HG03575 (cell line): ENCODE measurements at regions not wholly inside any gene's neighbourhood (a gene's known extent, or its start where the extent isn't known, plus 50 kb on each side); places are given as distances from the start of the nearest gene placed in this dataset.

Experiments
- ATAC-seq: cut with Tn5 transposase; IDR thresholded peaks from one replicate; pipeline ENCODE4 v1.9.1; 2021; ENCODE audit not compliant: unreplicated experiment, insufficient number of reproducible peaks, low FRiP score; ENCODE audit errors: extremely low read depth

DNA sequence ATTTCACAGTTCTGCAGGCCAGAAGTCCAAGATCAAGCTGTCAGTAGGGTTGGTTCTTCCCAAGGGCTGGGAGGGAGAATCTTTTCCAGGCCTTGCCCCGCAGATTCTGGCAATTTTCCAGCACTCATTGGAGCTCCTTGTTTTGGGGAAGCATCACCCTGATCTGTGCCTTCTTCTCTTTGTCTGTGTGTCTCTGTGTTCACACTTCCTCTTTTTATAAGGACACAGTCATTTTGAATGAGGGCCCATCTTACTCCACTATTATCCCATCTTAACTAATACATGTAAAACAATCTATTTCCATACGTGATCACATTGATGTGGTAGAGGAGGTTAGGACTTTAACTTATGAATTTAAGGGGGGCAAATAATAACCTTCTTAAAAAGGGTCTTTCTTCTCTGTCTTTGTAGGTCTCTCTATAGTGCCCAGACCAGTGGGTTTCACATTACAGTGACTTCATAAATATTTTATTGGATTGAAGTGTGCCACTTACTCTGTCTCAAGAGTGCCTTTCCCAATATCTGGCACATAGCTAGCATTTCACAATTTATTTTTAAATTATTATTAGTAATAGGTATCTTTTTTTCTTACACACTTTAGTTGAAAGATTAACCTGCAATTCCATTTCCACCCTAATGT, 68.9 kb upstream of the CBLN2 start:
- ATAC-seq: no peak

DNA sequence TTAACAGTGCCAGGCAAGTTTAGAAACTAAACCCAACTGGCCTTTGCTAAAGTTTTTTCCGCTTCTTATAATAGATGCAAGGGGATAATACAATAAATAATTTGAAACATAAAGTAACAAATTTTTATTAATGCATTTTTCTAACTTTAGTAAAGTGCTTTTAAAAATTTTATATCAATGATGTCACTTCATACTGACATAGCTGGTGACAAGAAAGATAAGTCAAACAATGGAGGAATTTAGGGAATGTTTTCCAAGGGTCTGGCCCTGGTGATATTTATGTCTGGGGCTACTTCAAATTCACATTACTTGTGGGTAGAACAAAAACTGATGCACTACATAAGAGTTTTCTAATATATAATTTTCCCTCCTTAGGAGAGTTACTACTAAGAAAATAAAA, 61.2 kb upstream of the CBLN2 start:
- no peak for ATAC-seq

- no peak for ATAC-seq
Observed at GRCh38 chr18:72601944-72602343, 57.8 kb upstream of the CBLN2 start.

GRCh38 chr18:72601481-72601880, 57.3 kb upstream of the CBLN2 start:
- no peak for ATAC-seq
